Vagina (tissue), 2 donors: ENCODE measurements at regions not wholly inside any gene's neighbourhood (a gene's known extent, or its start where the extent isn't known, plus 50 kb on each side); places are given as distances from the start of the nearest gene placed in this dataset.

Source experiments
- DNase-seq, 2 donors: peaks; one replicate each; pipeline ENCODE4 v3.0.0-alpha.2; 2017; ENCODE audit errors: extremely low spot score in 2 of 2
- H3K27ac ChIP-seq: fragments of 200-600 bp; sonication (generic); one replicate; pipeline ENCODE4 v1.5.1; 2019
- H3K27me3 ChIP-seq: fragments of 200-600 bp; sonication (generic); one replicate; pipeline ENCODE4 v1.5.1; 2019
- H3K36me3 ChIP-seq, 2 donors: fragments of 200-600 bp; sonication (generic); one replicate each; pipeline ENCODE4 v1.5.1; 2017 to 2019
- H3K4me1 ChIP-seq: fragments of 200-600 bp; sonication (generic); one replicate; pipeline ENCODE4 v1.5.1; 2019
- H3K4me3 ChIP-seq, 2 donors: fragments of 200-600 bp; sonication (generic); 1 replicate in 1 of 2; 2 replicates in 1 of 2; pipeline ENCODE4 v1.5.1; 2016 to 2019
- H3K9me3 ChIP-seq: fragments of 200-600 bp; sonication (generic); one replicate; pipeline ENCODE4 v1.5.1; 2019
- CTCF ChIP-seq, 3 experiments: fragments of 450-650 bp in 2 of 3; fragments of 200-600 bp in 1 of 3; sonication (generic) in 1 of 3; IDR thresholded peaks; one replicate each; pipeline ENCODE4 v1.5.1; 2017 to 2019; ENCODE audit warnings: antibody characterized with exemption in 3 of 3, mild to moderate bottlenecking in 2 of 3, moderate library complexity in 2 of 3
- POLR2A ChIP-seq, 2 donors: fragments of 450-650 bp; IDR thresholded peaks; one replicate each; pipeline ENCODE4 v1.6.1; 2017; ENCODE audit warnings: antibody characterized with exemption in 2 of 2, mild to moderate bottlenecking in 2 of 2, moderate library complexity in 2 of 2
- POLR2AphosphoS5 ChIP-seq, 2 donors: sonication (generic); formaldehyde crosslinking; IDR thresholded peaks; one replicate each; pipeline ENCODE4 v1.9.0; 2017; ENCODE audit warnings: antibody characterized with exemption in 2 of 2, mild to moderate bottlenecking in 2 of 2, low read depth in 1 of 2; ENCODE audit not compliant: insufficient read depth in 1 of 2
- intact Hi-C: fragments of 100-400 bp; cut with DNase I; formaldehyde crosslinking; loops from one replicate; pipeline ENCODE4 v1.15.1; 2023

- Histone ChIP-seq H3K4me1 (peaks cover under 1% of the 10 kb centered on the region), H3K27me3 (no peaks in the 10 kb centered on the region), H3K9me3 (no peaks in the 10 kb centered on the region), H3K27ac (no peak overlapping the region), H3K4me3 (no peak overlapping the region), H3K36me3 (no peaks in the 10 kb centered on the region)
- no peak for DNase-seq
- intact Hi-C loops = no loop called here
- TF ChIP-seq POLR2AphosphoS5 (IDR thresholded peaks at IDR 0.05; ENCODE audit: insufficient read depth in 1 of 2, low read depth in 1 of 2) (no peak), CTCF (IDR thresholded peaks at IDR 0.05) (no peak), POLR2A (IDR thresholded peaks at IDR 0.05) (no peak)
Measured at GRCh38 chr12:93203361-93203760, 174.4 kb upstream of the NUDT4 start.

- intact Hi-C loops = no loop called here
- Histone ChIP-seq H3K36me3 (no peaks in the 10 kb centered on the region), H3K9me3 (no peaks in the 10 kb centered on the region), H3K27ac (no peak overlapping the region), H3K4me1 (no peaks in the 10 kb centered on the region), H3K27me3 (no peaks in the 10 kb centered on the region), H3K4me3 (no peak overlapping the region)
- TF ChIP-seq POLR2AphosphoS5 (IDR thresholded peaks at IDR 0.05; ENCODE audit: insufficient read depth in 1 of 2, low read depth in 1 of 2) (no peak), CTCF (IDR thresholded peaks at IDR 0.05) (no peak), POLR2A (IDR thresholded peaks at IDR 0.05) (no peak)
- no peak for DNase-seq
Measured at GRCh38 chr12:93204896-93205295, 172.8 kb upstream of the NUDT4 start.

DNA sequence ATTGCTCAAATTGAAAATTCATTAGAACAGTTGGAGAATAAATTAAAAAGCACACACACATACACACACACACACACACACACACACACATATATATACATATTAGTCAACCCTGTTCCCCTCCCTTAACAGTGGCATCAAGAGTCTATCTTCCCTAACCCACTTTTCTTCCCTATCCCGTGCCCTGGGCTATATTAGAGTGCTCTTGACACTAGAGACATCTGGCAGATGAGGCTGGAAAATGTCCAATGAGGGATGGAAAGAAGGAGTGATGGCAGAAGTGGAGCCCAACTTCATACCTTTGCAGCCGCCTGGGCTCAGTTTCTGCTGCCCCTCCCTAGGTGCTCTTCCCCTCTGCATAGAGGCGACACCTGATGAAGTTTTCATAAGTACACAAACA, 172.4 kb upstream of the NUDT4 start:
- DNase-seq = no peak
- no peak for TF ChIP-seq CTCF (IDR thresholded peaks at IDR 0.05)
- no peak for TF ChIP-seq POLR2A (IDR thresholded peaks at IDR 0.05)
- TF ChIP-seq POLR2AphosphoS5 (IDR thresholded peaks at IDR 0.05; ENCODE audit: insufficient read depth in 1 of 2, low read depth in 1 of 2) = no peak
- Histone ChIP-seq H3K4me3 (no peak overlapping the region), H3K27me3 (no peaks in the 10 kb centered on the region), H3K27ac (no peak overlapping the region), H3K36me3 (no peaks in the 10 kb centered on the region), H3K9me3 (no peaks in the 10 kb centered on the region), H3K4me1 (no peaks in the 10 kb centered on the region)
- intact Hi-C loops = no loop called here

DNA sequence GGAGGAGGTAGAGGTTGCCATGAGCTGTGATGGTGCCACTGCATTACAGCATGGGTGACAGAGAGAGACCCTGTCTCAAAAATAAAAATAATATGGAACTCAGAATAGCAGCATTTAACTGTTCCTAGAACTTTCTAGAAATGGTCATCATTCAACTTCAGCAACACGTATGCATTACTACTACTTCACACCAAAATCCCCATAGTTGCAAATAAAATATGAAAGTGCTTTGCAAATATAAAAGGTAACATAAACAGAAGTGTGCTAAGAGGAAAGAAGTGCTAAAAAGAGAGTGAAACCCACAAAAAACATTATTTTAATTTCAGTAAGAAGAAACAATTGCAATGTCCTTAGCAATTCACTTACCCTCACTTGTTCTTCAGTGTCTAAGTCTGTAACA, 169.7 kb upstream of the NUDT4 start:
- DNase-seq = no peak
- Histone ChIP-seq H3K36me3 (no peaks in the 10 kb centered on the region), H3K4me1 (no peaks in the 10 kb centered on the region), H3K9me3 (no peaks in the 10 kb centered on the region), H3K27me3 (no peaks in the 10 kb centered on the region), H3K27ac (no peak overlapping the region), H3K4me3 (no peak overlapping the region)
- TF ChIP-seq POLR2AphosphoS5 (IDR thresholded peaks at IDR 0.05; ENCODE audit: insufficient read depth in 1 of 2, low read depth in 1 of 2) = no peak
- no peak for TF ChIP-seq CTCF (IDR thresholded peaks at IDR 0.05)
- TF ChIP-seq POLR2A (IDR thresholded peaks at IDR 0.05) = no peak
- intact Hi-C loops = no loop called here

DNA sequence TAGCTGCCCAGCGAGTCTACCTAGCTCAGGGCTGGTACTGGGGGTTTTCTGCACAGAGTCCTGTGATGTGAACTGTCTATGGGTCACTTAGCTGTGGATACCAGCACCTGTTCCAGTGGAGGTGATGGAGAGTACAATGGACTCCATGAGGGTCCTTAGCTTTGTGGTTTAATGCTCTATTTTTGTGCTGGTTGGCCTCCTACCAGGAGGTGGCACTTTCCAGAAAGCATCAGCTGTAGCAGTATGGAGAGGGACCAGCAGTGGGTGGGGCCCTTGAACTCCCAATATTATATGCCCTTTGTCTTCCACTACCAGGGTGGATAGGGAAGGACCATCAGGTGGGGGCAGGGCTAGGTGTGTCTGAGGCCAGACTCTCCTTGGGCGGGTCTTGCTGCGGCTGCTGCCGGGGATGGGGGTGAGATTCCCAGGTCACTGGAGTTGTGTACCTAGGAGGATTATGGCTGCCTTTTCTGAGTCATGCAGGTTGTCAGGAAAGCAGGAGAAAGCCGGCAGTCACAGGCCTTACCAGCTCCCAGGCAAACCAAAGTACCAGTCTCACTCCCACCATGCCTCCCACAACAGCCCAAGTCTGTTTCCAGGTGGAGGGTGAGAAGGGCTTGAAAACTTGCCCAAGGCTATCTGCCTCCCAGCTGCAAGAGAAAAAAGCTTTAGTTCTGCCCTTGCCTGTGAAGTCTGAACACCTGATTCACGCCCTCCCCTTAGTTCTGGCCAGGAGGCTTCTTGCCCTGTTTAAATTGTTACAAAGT, 163.0 kb upstream of the NUDT4 start:
- no peak overlapping the region for H3K27ac ChIP-seq
- no peak overlapping the region for H3K4me3 ChIP-seq
- H3K9me3 ChIP-seq = no peaks in the 10 kb centered on the region
- intact Hi-C loops = no loop called here
- no peaks in the 10 kb centered on the region for H3K4me1 ChIP-seq
- no peak for DNase-seq
- H3K27me3 ChIP-seq = no peaks in the 10 kb centered on the region
- TF ChIP-seq POLR2AphosphoS5 (IDR thresholded peaks at IDR 0.05; ENCODE audit: insufficient read depth in 1 of 2, low read depth in 1 of 2) (no peak), POLR2A (IDR thresholded peaks at IDR 0.05) (no peak), CTCF (IDR thresholded peaks at IDR 0.05) (no peak)
- no peaks in the 10 kb centered on the region for H3K36me3 ChIP-seq
